NCI-H2196 treated with DMSO at 0.1 percent for 48 hours (cell line): ENCODE measurements at regions not wholly inside any gene's neighbourhood (a gene's known extent, or its start where the extent isn't known, plus 50 kb on each side); places are given as distances from the start of the nearest gene placed in this dataset.

Experiments used
- DNase-seq: peaks from one replicate; lab custom pipeline; 2025; ENCODE audit not compliant: unreplicated experiment; lab: John Stamatoyannopoulos, UW

DNA sequence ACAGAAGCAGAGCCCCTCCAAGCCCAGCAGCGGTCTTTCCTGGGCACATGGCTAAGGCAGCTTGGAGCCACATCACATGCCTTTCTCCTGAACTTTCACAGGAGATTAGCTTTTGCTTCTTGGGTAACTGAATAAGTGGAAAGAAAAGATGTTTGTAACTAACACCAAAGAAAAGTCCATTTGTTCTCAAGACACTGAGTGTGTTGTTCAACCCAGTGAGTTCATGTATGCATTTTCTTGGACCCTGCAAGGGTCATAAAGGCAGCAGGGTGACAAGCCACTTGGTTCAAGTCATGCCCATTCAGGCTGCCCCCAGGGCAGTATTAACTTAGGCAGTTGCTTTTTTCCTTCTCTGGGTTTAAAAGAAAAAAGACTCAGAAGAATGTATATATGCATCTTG lies 203.4 kb downstream of the FAM76B start:
- no peak for DNase-seq

DNA sequence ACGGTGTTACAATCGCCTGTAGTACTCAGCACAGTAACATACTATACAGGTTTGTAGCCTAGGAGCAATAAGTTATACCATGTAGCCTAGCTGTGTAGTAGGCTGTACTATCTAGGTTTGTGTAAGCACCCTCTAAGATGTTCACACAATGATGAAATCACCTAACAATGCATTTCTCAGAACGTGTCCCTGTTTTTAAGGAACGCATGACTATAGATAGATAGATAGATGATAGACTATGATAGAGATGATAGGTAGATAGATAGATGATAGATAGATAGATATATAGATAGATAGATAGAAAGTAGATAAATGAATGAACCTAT lies 203.9 kb downstream of the FAM76B start:
- no peak for DNase-seq

DNA sequence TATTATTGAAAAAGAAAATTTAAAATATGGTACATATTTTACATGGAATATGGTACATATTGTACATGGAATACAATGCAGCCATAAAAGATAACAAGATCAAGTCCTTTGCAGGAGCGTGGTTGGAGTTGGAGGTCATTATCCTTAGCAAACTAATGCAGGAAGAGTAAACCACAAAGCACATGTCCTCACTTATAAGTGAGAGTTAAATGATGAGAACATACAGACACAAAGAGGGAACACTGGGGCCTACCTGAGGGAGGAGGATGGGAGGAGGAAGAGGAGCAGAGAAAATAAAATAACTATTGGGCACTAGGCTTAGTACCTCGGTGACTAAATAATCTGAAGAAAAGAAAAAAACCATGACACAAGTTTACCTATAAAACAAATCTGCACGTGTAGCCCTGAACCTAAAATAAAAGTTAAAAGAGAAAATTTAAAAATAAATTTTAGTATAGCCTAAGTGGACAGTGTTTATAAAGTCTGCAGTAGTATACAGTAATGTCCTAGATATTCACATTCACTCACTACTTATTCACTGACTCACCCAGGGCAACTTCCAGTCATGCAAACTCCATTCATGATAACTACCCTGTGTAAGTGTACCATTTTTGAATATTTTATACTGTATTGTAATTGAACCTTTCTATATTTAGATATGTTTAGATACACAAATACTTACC lies 204.4 kb downstream of the FAM76B start:
- no peak for DNase-seq

DNA sequence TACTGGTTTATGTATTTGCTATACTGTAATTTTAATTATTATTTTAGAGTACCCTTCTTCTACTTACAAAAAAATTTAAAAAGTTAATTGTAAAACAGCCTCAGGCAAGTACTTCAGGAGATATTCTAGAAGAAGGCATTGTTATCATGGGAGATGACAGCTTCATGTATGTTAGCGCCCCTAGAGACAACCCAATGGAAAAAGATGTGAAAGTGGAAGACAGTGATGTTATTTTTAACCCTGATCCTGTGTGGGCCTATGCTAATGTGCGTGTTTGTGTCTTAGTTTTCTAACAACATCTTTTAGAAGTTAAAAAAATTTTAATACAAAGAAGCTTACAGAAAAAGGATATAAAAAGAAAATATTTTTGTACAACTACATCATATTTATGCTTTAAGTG lies 205.0 kb downstream of the FAM76B start:
- DNase-seq: no peak

DNA sequence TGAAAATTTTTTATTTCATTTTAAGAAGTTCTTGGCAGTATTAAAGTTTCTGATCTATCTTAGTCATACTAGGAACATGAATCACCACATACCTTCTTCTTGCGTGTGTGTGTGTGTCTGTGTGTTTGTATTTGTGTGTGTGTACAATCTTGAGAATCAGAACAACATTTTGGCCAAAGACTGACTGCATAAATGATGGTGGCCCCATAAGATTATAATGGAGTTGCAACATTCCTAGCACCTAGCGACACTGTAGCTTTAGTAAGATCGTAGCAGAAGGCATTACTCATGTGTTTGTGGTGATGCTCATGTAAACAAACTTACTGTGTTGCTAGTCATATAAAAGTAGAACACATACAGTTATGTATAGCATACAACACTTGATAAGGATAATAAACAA lies 205.4 kb downstream of the FAM76B start:
- no peak for DNase-seq

DNA sequence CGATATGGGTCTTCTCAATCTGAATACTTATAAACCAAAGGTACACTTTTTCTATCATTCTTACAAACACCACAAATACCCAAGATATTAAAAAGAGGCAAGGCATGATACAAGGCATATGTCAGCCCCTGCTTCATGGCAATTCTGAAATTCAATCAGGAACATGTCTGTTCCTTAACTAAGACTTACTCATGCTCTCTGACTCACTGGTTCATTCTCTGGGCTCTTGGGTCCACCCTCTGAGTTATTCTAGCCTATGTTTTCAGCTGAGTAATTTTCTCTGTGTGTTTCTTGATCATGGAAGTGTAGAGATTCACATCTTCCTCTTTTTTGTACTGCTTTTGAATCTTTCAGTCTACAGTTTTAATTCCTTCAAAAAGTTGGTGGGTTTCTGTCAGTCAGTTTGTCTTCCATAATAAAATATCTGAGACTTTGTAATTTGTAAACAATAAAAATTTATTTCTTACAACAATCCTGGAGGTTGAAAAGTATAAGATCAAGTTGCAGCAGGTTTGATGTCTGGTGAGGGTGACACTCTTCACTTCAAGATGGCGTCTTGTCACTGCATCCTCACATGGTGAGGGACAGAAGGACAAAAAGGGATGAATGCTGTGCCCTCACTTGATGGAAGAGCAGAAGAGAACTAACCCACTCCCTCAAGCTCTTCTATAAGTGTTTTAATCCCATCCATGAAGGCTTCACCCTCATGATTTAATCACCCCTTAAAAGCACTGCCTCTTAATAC lies 211.7 kb downstream of the FAM76B start:
- DNase-seq: no peak

DNA sequence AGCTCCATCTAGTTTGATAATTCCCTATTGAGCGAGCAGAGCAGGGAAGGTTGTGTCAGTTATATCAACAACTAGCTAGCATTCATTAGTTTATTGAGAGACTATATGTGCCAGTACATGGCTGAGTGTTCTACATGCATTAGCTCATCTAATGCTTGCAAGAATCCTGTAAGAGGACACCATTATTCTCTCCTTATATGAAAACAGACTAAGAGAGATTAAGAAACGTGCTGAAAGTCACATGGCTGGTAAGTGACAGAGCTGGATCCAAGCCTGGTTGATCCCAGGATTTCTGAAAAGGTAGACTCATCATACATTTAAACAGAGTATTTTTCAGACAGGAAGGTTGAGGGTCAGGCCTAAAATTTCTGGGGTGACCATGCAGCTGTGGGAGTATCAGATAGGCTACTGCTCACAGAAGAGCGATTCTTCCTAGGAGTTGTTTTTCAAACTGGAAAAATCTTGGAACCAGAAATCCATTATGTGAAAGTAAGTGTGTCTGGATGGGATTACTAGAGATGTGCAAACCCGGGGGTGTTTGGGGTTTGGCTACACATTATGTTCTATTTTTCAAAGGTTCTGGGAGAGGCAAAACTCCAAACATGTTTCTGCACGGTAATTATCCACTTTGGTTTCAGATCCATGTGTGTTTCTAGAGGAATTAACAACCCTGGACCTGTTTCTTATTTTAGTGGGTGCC lies 213.3 kb downstream of the FAM76B start:
- DNase-seq: no peak

DNA sequence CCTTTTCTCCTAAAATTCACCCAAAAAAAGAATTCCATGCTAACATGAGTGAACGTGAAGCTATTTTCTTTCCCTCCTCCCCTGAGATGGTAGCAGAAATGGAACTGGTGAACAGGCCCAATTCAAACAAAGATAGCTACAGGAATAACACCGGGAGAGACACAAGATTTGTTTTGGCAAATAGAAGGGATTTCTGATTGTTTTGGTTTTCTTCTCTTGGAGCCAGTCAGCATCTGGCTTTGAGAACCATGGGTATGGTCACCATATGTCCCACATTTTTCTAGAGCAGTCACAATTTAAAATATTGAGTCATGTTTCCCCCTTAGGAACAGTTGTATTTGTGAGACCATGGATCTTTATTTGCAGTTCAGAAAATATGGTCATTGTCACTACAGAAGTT lies 214.1 kb downstream of the FAM76B start:
- no peak for DNase-seq

DNA sequence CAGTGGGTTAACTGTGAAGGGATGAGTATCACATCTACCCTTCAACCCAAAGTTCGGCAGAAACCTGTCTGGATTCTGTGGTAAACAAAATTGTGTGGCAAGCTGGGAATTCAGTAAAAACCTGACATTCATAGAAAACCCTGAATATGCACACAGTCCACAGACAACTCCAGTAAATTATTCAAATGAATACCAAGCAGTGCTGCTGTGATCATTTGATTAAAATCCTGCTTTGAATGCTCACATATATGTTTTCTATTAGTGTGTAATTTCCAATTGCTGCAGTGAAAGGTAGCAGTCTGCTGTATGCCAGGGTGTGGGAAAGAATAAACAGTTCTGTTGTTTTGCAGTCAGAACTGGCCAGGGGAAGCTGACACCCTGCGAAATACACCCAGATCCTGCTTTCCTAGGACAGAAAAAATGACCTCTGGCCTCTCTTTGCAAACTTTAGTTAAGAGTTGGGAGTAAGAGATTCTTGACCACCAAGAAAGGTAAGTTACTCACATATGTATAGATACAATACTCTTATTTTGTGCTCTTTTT lies 217.8 kb downstream of the FAM76B start:
- DNase-seq: no peak

DNA sequence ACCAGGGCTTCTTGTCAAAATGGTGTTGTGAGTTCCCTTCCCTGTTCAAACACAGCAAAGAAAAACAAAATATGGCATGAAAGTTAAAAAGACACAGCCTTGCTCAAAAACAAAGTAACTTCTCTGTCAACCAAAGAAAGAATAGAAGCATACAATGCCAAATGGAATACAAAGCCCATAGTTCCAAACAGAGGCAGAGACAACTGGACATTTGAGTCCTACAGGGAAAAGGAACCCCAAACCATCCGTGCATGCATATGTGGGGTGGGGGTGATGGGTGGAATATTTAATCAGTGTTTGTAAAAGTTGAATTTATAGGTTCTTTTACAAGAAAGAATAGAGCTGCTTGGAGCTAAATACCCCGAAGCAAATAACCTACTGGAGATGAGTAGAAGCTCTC lies 218.7 kb downstream of the FAM76B start:
- DNase-seq: no peak

DNA sequence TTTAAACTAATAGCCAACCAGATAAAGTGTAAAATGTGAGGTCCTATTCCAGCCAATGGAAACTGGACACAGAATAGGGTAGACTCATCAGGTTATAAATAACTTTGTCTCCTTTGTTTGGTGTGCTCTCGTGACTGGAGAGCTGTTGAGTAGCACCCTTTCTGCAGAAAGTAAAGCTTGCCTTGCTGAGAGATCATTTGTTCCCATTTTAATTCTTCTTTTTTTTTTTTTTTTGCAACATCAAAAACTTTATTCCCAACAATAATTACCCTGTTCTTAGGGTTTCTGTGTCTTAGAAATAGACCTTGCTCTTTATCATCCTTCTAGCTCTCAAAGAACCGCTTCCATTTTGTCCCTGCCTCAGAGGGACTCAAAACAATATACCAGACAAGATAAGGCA lies 220.4 kb downstream of the FAM76B start:
- DNase-seq: no peak

DNA sequence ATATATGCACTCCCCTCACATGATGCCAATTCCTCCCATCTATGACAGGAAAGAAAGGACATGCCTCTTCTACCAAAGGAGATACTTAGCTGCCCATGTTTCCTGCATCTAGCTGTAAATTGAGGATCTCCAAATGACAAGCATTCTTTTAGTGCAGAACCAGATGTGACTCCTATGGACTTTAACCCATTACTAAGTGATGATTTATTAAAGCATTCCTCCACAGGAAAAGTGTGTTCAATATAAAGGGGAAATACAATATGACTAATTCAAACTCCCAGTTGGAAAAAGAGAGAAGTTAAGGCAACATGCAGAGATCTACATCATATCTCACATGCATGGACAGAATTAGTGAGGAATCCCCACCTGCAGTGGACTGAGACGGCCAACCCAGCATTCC lies 221.3 kb downstream of the FAM76B start:
- no peak for DNase-seq

DNA sequence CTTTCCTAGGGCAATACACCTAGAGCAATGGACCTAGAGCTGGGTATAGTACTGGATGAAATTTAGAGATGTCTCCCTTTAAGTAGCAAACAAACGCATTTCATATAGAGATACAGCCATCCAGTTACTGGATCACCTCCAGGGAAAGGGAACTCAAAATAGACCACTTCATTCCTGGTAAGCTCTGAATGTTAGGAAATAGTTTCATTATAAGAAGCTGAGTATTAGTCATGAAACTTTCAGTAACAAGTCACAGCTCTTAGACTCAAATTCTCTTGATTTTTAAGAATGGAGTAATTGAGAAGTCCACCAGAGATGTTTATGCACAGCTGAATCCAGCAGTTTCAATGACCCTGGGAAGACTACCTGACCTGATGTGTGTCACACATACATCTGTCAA lies 221.9 kb downstream of the FAM76B start:
- DNase-seq: no peak

DNA sequence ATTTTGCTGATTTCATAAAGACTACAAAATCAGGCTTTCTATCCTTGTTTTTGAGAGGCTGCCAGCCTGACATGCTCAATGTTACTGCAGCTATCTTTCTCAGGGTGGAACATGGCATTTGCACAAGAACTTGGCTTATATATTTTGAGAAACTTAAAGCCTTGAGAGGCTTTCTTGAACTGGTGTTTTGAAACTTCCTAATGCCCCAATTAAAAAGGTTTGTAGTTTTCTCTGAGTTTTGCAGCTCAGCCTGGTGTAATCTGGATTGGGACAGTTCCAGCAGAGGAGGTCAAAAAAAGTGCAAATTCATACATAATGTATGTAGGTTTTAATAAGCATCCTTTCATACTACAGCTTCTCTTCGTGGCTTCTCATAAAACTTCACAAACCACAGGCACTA lies 223.4 kb downstream of the FAM76B start:
- no peak for DNase-seq

DNA sequence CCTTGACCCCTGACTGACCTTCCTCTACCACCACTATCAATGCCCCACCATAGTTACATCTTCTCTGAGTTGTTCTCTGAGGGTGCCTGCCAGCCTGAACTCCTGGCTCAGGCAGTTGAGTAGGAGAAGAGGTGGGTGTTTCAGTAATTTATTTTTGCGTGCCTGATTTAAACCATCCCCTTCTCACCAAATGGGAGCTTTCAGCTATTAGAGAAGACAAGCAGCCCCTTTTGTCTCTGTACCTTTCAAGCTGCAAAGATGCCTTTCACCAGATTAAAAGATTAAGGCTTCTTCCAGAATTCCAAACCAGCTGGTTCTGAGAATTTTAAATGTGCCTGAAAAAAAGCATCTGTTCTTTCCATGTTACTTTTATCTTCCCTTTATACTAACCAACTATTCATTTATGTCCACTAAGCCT lies 223.8 kb downstream of the FAM76B start:
- DNase-seq: no peak

DNA sequence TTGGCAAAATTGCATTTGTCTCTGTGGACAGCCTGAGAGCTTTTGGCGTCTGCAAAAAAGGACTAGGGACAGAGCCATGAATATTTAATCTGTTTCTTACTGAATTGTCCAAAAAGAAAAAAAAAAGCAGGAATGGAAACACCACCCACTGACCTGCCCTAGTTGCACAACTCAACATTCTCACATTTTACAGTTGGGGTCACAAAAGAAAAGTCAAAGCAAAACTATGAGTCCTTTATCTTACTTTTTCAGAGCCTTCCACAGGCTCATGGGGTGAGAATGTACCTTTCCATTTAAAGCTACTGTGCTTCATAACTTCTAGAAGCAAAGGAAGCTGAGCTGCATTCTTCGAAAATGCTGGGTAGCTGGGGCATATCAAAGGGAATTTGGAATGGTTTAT lies 225.7 kb downstream of the FAM76B start:
- no peak for DNase-seq

DNA sequence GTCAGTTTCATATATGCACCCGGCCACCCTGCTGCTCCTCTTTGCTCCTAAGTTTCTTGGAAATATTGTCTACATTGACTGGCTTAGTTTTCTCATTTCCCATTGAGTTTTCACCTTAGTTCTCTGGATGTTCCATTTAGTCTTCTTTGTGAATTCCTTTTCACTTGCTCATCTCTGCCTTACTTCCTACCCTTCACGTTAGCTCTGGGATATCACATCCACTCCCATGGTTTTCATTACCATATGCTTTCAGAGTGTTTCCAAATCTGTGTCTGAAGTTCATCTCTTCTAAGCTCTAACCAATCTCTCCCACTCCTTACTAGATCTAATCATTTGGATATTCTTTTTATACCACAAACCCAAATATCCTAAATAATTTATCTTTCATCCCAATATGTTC lies 226.4 kb downstream of the FAM76B start:
- DNase-seq: no peak

DNA sequence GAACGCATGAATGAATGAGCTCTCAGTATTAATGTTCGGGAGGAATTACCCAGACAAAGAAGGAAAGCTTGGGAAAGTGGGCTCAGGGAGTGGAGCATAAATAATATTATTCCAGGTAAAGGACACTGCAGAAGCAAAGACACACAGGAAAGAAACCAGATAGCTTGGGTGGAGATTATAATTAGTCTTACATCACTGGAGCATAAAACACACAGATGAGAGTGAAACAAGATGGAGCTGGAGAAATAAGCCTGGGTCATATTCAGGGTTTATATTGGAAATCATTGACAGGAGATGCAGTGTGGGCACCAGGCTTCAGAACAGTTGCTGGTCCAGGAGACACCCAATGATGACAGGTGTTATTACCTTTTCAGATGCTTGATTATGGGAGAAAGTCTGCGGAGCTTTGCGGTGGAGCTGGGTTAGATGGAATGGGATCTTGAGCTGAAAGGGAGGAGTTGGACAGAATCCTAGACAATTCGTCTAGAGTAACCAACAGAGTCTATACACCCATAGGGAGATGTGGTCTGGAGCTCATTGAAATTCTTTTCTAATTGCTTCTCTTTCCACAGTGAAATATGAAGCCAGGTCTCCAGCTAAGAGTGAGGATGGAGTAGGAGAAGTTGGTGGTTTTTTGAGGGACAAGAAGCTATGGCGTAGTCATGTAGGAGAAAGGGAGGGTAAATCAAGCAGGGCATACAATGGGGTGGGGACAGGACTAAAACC lies 227.2 kb downstream of the FAM76B start:
- DNase-seq: no peak

DNA sequence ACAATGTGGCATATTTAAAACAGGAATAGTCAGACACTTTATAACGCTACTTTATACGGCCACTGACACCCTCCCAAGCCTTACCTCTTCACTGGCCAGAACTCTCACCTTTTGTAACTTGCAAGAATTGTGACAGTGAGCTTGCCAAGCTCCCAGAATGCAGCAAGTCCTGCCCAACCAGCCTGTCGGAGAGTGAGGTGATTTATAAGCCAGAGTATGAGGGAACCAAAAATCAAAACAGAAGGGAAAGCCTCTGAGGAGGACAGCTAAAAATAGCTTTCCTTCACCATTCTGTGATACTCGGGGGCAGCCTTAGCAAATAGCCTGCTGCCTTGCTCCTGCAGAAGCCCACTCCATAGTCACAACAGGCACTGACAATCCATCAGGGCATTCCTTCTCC lies 229.7 kb downstream of the FAM76B start:
- DNase-seq: no peak

DNA sequence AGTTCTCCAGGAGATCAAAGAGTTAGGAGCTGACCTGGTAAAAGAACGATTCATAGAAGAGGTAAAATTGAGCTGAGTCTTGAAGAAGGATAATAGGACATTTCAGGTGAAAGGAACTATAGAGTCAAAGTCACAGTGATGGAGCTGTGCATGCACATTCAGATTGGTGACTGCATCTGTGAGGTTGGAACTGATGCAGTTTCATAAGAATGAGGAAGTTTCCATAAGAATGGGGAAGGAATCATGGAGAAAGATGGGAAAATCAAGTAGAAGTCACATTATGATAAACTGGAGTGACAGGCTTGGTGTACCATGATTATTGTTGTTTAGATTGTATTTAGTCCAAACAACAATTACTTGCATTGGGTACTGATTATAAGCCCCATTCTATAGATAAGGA lies 232.2 kb downstream of the FAM76B start:
- DNase-seq: no peak

DNA sequence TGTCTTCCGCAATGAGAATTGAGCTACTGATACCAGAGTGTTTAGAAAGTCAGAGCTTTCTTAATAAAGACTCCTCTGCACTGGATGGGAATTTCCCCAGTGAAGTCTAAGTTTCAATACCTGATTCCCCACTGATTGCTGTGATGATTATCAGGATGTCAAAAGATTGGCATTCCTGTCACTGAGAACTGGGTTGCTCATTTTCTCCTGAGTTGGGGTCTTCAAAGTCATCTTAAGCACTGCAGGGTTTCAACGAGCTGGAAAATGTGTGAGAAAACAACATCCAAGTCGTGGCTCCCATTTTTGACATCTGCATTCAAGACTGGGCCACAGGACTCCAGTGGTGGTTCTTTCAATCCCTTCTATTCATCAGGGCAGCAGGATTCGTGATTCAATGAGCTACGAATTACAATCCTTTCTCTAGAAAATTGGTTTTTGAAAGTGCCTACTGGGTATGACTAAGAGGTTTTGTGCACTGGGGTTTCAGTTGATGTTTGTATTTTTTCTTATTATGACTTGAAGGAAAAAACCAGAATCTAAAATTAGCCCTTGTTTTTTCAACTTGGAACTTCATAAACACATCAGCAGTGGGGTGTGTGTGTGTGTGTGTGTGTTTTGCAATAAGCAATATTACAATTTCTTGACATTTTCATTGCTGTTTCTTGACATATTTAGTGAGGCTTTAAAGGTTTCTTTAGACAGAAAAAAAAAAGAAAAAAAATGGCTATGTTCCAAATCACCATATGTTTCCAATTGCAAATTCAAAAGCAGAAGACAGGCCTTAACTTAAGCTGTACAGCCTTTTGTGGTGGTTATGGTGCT lies 233.0 kb downstream of the FAM76B start:
- no peak for DNase-seq
